ENCODE measurements at regions not wholly inside any gene's neighbourhood (a gene's known extent, or its start where the extent isn't known, plus 50 kb on each side); places are given as distances from the start of the nearest gene placed in this dataset.
A peak's percentile ranks its signal among the peaks of the same experiment; 100 is the strongest.

DNA sequence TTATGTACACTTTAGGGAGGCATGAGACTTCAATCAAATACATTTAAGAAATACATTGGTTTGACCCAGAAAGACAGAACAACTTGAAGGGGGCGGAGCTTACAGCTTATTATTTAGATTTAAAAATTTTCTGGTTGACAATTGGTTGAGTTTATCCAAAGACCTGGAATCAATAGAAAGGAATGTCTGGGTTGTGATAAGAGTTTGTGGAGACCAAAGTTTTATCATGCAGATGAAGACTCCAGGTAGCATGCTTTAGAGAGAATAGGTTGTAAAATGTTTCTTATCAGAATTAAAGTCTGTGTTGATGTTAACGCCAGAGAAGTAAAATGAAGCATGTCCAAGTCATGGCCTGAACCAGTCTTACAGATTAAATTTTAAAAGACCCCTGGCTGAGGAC is 757.8 kb upstream of the ADGRB3 start:
- DNase-seq (ENCODE audit: extremely low read depth in 1 of 4, low spot score in 3 of 4) (peak in 1 of 4 experiments; percentile 51), FAIRE-seq (no peak), ATAC-seq (no peak)
- Histone ChIP-seq H3K36me3 (ENCODE audit: control insufficient read depth, insufficient read depth, low read length) (peaks cover 17% of the 10 kb centered on the region), H3K4me1 (replicated peaks in 1 of 2; ENCODE audit: control insufficient read depth in 2 of 2, insufficient read depth in 2 of 2, low read length in 2 of 2) (peaks cover 3 to 17% of the 10 kb centered on the region in 2 experiments; a peak in 4 of 5 replicates), H3K4me2 (ENCODE audit: insufficient read depth, low read length) (no peak overlapping the region), H2AFZ (ENCODE audit: low read depth, low read length) (no peak overlapping the region), H3K4me3 (no peak overlapping the region), H3K9ac (ENCODE audit: insufficient read depth in 1 of 2, low read depth in 2 of 2, low read length in 2 of 2) (no peak overlapping the region), H4K20me1 (replicated peaks; ENCODE audit: control insufficient read depth, insufficient read depth, low read length) (no peaks in the 10 kb centered on the region), H3K9me3 (replicated peaks; ENCODE audit: control insufficient read depth, insufficient read depth, low read depth, low read length) (peaks cover 1% of the 10 kb centered on the region; the same call in 1 of the 2 replicates), H3K27ac (ENCODE audit: extremely low read depth, low read depth, low read length) (peak overlapping the region; percentile 34; the same call in 2 of the 3 replicates), H3K79me2 (ENCODE audit: control insufficient read depth, insufficient read depth, low read length) (peaks cover 29% of the 10 kb centered on the region), H3K9me1 (ENCODE audit: control insufficient read depth, insufficient read depth, low read length) (no peaks in the 10 kb centered on the region), H3K27me3 (ENCODE audit: control insufficient read depth in 2 of 2, insufficient read depth in 2 of 2, low read length in 2 of 2) (no peaks in the 10 kb centered on the region)
- intact Hi-C loops (cut with micrococcal nuclease) (loop anchor here (10.0 kb wide), 1 partner anchor 102 kb away; no protein-coding TSS in a partner anchor), in situ Hi-C loops (cut with MboI) (no loop called here)
- 42% methylated on average over 2 of the region's 2 CpGs for WGBS (ENCODE audit: insufficient coverage, low coverage, missing lambda C conversion rate)
- CTCF ChIA-PET (ENCODE audit: low intra/inter-chr PET ratio), result no interaction called here
- BruUV-seq (replicated peaks), result no TSS peak
- POLR2A ChIA-PET, result interaction anchor here (0.6 to 1.9 kb wide), 4 partner anchors 16 to 947 kb away, joined by 3 to 11 read pairs (median 3); no protein-coding TSS in a partner anchor
- TF ChIP-seq NCOR1 (IDR thresholded peaks at IDR 0.05) (peak; percentile 26; the same call in 1 of the 2 replicates), ZNF589 (CRISPR knock-in tag; IDR thresholded peaks at IDR 0.05; ENCODE audit: low read depth) (no peak), FOXM1 (IDR thresholded peaks at IDR 0.05; ENCODE audit: low read depth) (peak; percentile 76), FOXM1 (CRISPR knock-in tag; IDR thresholded peaks at IDR 0.05; ENCODE audit: low read depth) (no peak), SOX6 (IDR thresholded peaks at IDR 0.05) (0 out of 2 replicates have a peak, but pooled peaks have one; percentile 9), ZNF592 (IDR thresholded peaks at IDR 0.05) (no peak), ZNF707 (CRISPR knock-in tag; conservative IDR thresholded peaks at IDR 0.05) (no peak), UBTF (IDR thresholded peaks at IDR 0.05; ENCODE audit: borderline replicate concordance in 1 of 2, low read depth in 2 of 2, low read length in 2 of 2) (no peak), RHOXF2B (CRISPR knock-in tag; conservative IDR thresholded peaks at IDR 0.05) (no peak), ARNT (IDR thresholded peaks at IDR 0.05) (no peak), NFE2 (IDR thresholded peaks at IDR 0.05; ENCODE audit: low read depth) (no peak), POLR2H (tag; IDR thresholded peaks at IDR 0.05; ENCODE audit: low read depth) (peak; percentile 11; the same call in 1 of the 2 replicates), HINFP (tag; conservative IDR thresholded peaks at IDR 0.05; ENCODE audit: low read depth) (no peak)
- TF ChIP-seq, protein P1, sequence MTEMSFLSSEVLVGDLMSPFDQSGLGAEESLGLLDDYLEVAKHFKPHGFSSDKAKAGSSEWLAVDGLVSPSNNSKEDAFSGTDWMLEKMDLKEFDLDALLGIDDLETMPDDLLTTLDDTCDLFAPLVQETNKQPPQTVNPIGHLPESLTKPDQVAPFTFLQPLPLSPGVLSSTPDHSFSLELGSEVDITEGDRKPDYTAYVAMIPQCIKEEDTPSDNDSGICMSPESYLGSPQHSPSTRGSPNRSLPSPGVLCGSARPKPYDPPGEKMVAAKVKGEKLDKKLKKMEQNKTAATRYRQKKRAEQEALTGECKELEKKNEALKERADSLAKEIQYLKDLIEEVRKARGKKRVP (CRISPR knock-in tag; IDR thresholded peaks at IDR 0.05), result 0 out of 2 replicates have a peak, but pooled peaks have one; percentile 7

Measured in K562 (cell line).